H9 (cell line): ENCODE measurements at regions not wholly inside any gene's neighbourhood (a gene's known extent, or its start where the extent isn't known, plus 50 kb on each side); places are given as distances from the start of the nearest gene placed in this dataset.

Experiments used
- DNase-seq: peaks from one replicate; pipeline ENCODE4 v3.0.0-alpha.2; 2017
- H2AFZ ChIP-seq: one replicate; pipeline ENCODE4 v1.6.1; 2013; ENCODE audit warnings: mild to moderate bottlenecking, low read length, control low read depth, moderate library complexity
- H2AK5ac ChIP-seq: 2 replicates; pipeline ENCODE4 v1.6.1; 2013; ENCODE audit warnings: low read length, control low read depth, mixed read lengths; ENCODE audit not compliant: insufficient read length
- H2BK120ac ChIP-seq: one replicate; pipeline ENCODE4 v1.6.1; 2013; ENCODE audit warnings: low read depth, mild to moderate bottlenecking, low read length, control low read depth, inconsistent platforms; ENCODE audit not compliant: poor library complexity, severe bottlenecking
- H2BK12ac ChIP-seq: 2 replicates; pipeline ENCODE4 v1.6.1; 2013; ENCODE audit warnings: low read length, control low read depth, mixed read lengths, low read depth; ENCODE audit not compliant: insufficient read length
- H2BK15ac ChIP-seq: 2 replicates; pipeline ENCODE4 v1.6.1; 2013; ENCODE audit warnings: low read depth, low read length, control low read depth
- H2BK20ac ChIP-seq: one replicate; pipeline ENCODE4 v1.6.1; 2013; ENCODE audit warnings: low read depth, mild to moderate bottlenecking, low read length, control low read depth, inconsistent platforms; ENCODE audit not compliant: poor library complexity, severe bottlenecking
- H2BK5ac ChIP-seq: 2 replicates; pipeline ENCODE4 v1.6.1; 2013; ENCODE audit warnings: low read length, control low read depth, mixed read lengths; ENCODE audit not compliant: insufficient read length
- H3K14ac ChIP-seq: 2 replicates; pipeline ENCODE4 v1.6.1; 2013; ENCODE audit warnings: low read length, control low read depth; ENCODE audit not compliant: insufficient read depth
- H3K18ac ChIP-seq: 2 replicates; pipeline ENCODE4 v1.6.1; 2013; ENCODE audit warnings: low read depth, mild to moderate bottlenecking, mixed read lengths, low read length, control low read depth; ENCODE audit not compliant: insufficient read length
- H3K23ac ChIP-seq: 2 replicates; pipeline ENCODE4 v1.6.1; 2013; ENCODE audit warnings: low read length, control low read depth, mixed read lengths, low read depth; ENCODE audit not compliant: insufficient read length
- H3K23me2 ChIP-seq: 2 replicates; pipeline ENCODE4 v1.6.1; 2013; ENCODE audit warnings: low read depth, mild to moderate bottlenecking, mixed read lengths, low read length, control low read depth; ENCODE audit not compliant: insufficient read length, poor library complexity, severe bottlenecking
- H3K27ac ChIP-seq: 2 replicates; pipeline ENCODE4 v1.5.1; 2013; ENCODE audit warnings: low read length, control low read depth, mixed read lengths, low read depth; ENCODE audit not compliant: insufficient read length
- H3K27me3 ChIP-seq: 2 replicates; pipeline ENCODE4 v1.6.1; 2013; ENCODE audit warnings: low read length, control low read depth, inconsistent platforms; ENCODE audit not compliant: insufficient read depth
- H3K4ac ChIP-seq: 2 replicates; pipeline ENCODE4 v1.6.1; 2013; ENCODE audit warnings: low read depth, mild to moderate bottlenecking, control low read depth, inconsistent platforms, low read length, moderate library complexity
- H3K4me1 ChIP-seq: 2 replicates; pipeline ENCODE4 v1.6.1; 2013; ENCODE audit warnings: low read length, control low read depth, inconsistent platforms; ENCODE audit not compliant: insufficient read depth
- H3K4me2 ChIP-seq: 2 replicates; pipeline ENCODE4 v1.6.1; 2013; ENCODE audit warnings: low read length, control low read depth, mixed read lengths; ENCODE audit not compliant: insufficient read length, insufficient read depth
- H3K56ac ChIP-seq: 2 replicates; pipeline ENCODE4 v1.6.1; 2013; ENCODE audit warnings: low read depth, mild to moderate bottlenecking, mixed read lengths, low read length, control low read depth; ENCODE audit not compliant: insufficient read length
- H3K79me1 ChIP-seq: 2 replicates; pipeline ENCODE4 v1.6.1; 2013; ENCODE audit warnings: low read depth, mild to moderate bottlenecking, moderate library complexity, low read length, control low read depth, inconsistent platforms; ENCODE audit not compliant: insufficient read depth, poor library complexity, severe bottlenecking
- H3K79me2 ChIP-seq: 2 replicates; pipeline ENCODE4 v1.6.1; 2013; ENCODE audit warnings: low read length, control low read depth, inconsistent platforms; ENCODE audit not compliant: insufficient read depth
- H3K9ac ChIP-seq: 2 replicates; pipeline ENCODE4 v1.6.1; 2013; ENCODE audit warnings: low read length, control low read depth, mixed read lengths; ENCODE audit not compliant: insufficient read length; ENCODE audit errors: extremely low read depth
- H3K9me3 ChIP-seq: one replicate; pipeline ENCODE4 v1.6.1; 2013; ENCODE audit warnings: low read depth, low read length, inconsistent platforms; ENCODE audit not compliant: control insufficient read depth
- H3T11ph ChIP-seq: one replicate; pipeline ENCODE4 v1.6.1; 2013; ENCODE audit warnings: mild to moderate bottlenecking, low read length, control low read depth, inconsistent platforms
- H4K20me1 ChIP-seq: one replicate; pipeline ENCODE4 v1.6.1; 2013; ENCODE audit not compliant: control insufficient read depth, insufficient read length, insufficient read depth
- H4K5ac ChIP-seq: 2 replicates; pipeline ENCODE4 v1.6.1; 2013; ENCODE audit warnings: low read depth, mild to moderate bottlenecking, mixed read lengths, low read length, control low read depth; ENCODE audit not compliant: insufficient read length
- H4K8ac ChIP-seq: replicated peaks from 2 replicates; pipeline ENCODE4 v1.6.1; 2013; ENCODE audit warnings: low read length, control low read depth, mixed read lengths, low read depth; ENCODE audit not compliant: insufficient read length
- H4K91ac ChIP-seq: 2 replicates; pipeline ENCODE4 v1.6.1; 2013; ENCODE audit warnings: low read depth, mild to moderate bottlenecking, moderate library complexity, mixed read lengths, low read length, control low read depth; ENCODE audit not compliant: insufficient read length
- H3K27ac Mint-ChIP-seq, 3 experiments: 2 replicates in 2 of 3; 3 replicates in 1 of 3; pipeline ENCODE4 v1.8.0; 2020 to 2021; ENCODE audit warnings: mixed read lengths in 3 of 3, mild to moderate bottlenecking in 1 of 3, moderate library complexity in 1 of 3
- H3K27me3 Mint-ChIP-seq: 2 replicates; pipeline ENCODE4 v1.8.0; 2021; ENCODE audit warnings: low read depth, mild to moderate bottlenecking, moderate library complexity, mixed read lengths
- H3K36me3 Mint-ChIP-seq, 3 experiments: 2 replicates in 2 of 3; 3 replicates in 1 of 3; pipeline ENCODE4 v1.8.0; 2020 to 2021; ENCODE audit warnings: low read depth in 3 of 3, mixed read lengths in 3 of 3; ENCODE audit not compliant: insufficient read depth in 1 of 3
- H3K4me1 Mint-ChIP-seq, 2 experiments: 2 replicates each; pipeline ENCODE4 v1.8.0; 2020; ENCODE audit warnings: mixed read lengths in 2 of 2
- H3K4me3 Mint-ChIP-seq, 2 experiments: 2 replicates in 1 of 2; 3 replicates in 1 of 2; pipeline ENCODE4 v1.8.0; 2020 to 2021; ENCODE audit warnings: mild to moderate bottlenecking in 2 of 2, mixed read lengths in 2 of 2, moderate library complexity in 1 of 2
- H3K9me3 Mint-ChIP-seq, 2 experiments: 2 replicates in 1 of 2; 3 replicates in 1 of 2; pipeline ENCODE4 v1.8.0; 2020; ENCODE audit warnings: mild to moderate bottlenecking in 2 of 2, mixed read lengths in 2 of 2, moderate library complexity in 1 of 2
- WGBS: extraction: QIAGEN DNeasy Blood & Tissue Kit; methylation state at CpG from one replicate; pipeline ENCODE4 v1.1.7; 2013; ENCODE audit warnings: missing lambda C conversion rate, low lambda C conversion rate, mixed read lengths; ENCODE audit not compliant: insufficient read length; ENCODE audit errors: extremely low coverage; 5-methylcytosine and 5-hydroxymethylcytosine counted together
- TF ChIP-seq, protein P1 (sequence below): fragments of 200-600 bp; sonication (generic); conservative IDR thresholded peaks from 3 replicates; pipeline ENCODE4 v1.8.0; 2021; ENCODE audit warnings: antibody characterized with exemption, mild to moderate bottlenecking

DNA sequence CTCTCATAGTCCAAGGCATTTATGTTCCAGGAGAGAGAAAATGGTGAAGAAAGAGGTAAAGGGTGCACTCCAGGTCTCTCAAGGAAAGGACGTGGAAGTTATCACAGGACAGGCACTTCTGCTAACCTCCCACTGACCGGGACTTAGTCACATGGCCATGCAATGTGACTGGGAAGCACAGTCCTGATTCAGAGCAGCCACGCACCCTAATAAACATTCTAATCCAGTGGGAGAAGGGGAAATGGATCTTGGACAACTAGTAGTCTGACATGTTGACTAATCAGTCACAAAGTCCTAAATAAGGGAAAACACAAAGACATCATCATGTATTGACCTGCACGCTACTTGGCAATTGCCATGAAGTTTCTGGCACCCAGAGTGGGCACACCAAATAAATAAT, 417.5 kb upstream of the ZMIZ1 start:
- H3K23me2 ChIP-seq = no peaks in the 10 kb centered on the region
- H3K4me3 Mint-ChIP-seq = no peak overlapping the region
- no peaks in the 10 kb centered on the region for H3K27me3 ChIP-seq
- H3K36me3 Mint-ChIP-seq = no peaks in the 10 kb centered on the region
- H4K20me1 ChIP-seq = no peaks in the 10 kb centered on the region
- H2AFZ ChIP-seq = no peak overlapping the region
- no peak overlapping the region for H2BK15ac ChIP-seq
- no peak overlapping the region for H3K27ac Mint-ChIP-seq
- H2BK5ac ChIP-seq = no peak overlapping the region
- H3K9me3 ChIP-seq = no peaks in the 10 kb centered on the region
- H4K8ac ChIP-seq = no peak overlapping the region
- no peak overlapping the region for H2BK12ac ChIP-seq
- no peak overlapping the region for H3K9ac ChIP-seq
- no peak overlapping the region for H3K27ac ChIP-seq
- no peak overlapping the region for H4K5ac ChIP-seq
- no peak for DNase-seq
- H3K79me1 ChIP-seq = no peaks in the 10 kb centered on the region
- TF ChIP-seq, protein P1, sequence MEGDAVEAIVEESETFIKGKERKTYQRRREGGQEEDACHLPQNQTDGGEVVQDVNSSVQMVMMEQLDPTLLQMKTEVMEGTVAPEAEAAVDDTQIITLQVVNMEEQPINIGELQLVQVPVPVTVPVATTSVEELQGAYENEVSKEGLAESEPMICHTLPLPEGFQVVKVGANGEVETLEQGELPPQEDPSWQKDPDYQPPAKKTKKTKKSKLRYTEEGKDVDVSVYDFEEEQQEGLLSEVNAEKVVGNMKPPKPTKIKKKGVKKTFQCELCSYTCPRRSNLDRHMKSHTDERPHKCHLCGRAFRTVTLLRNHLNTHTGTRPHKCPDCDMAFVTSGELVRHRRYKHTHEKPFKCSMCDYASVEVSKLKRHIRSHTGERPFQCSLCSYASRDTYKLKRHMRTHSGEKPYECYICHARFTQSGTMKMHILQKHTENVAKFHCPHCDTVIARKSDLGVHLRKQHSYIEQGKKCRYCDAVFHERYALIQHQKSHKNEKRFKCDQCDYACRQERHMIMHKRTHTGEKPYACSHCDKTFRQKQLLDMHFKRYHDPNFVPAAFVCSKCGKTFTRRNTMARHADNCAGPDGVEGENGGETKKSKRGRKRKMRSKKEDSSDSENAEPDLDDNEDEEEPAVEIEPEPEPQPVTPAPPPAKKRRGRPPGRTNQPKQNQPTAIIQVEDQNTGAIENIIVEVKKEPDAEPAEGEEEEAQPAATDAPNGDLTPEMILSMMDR = no peak
- no peaks in the 10 kb centered on the region for H3K79me2 ChIP-seq
- H2BK20ac ChIP-seq = no peak overlapping the region
- no peak overlapping the region for H4K91ac ChIP-seq
- H3K4me1 Mint-ChIP-seq = peaks cover 0 to 5% of the 10 kb centered on the region in 2 experiments; a peak in 1 of 4 replicates
- no peak overlapping the region for H2BK120ac ChIP-seq
- no peak overlapping the region for H3K14ac ChIP-seq
- H3T11ph ChIP-seq = no peak overlapping the region
- no peak overlapping the region for H2AK5ac ChIP-seq
- no peak overlapping the region for H3K4me2 ChIP-seq
- H3K23ac ChIP-seq = no peak overlapping the region
- H3K4ac ChIP-seq = no peak overlapping the region
- no peaks in the 10 kb centered on the region for H3K4me1 ChIP-seq
- H3K27me3 Mint-ChIP-seq = peaks cover 23% of the 10 kb centered on the region
- no peak overlapping the region for H3K18ac ChIP-seq
- H3K9me3 Mint-ChIP-seq = no peaks in the 10 kb centered on the region
- H3K56ac ChIP-seq = no peak overlapping the region
- no CpG with 5 or more reads among the region's 4 CpGs for WGBS
